MCF 10A (cell line): ENCODE measurements at regions not wholly inside any gene's neighbourhood (a gene's known extent, or its start where the extent isn't known, plus 50 kb on each side); places are given as distances from the start of the nearest gene placed in this dataset.

Experiments
- BruUV-seq: library from RNA; stranded (reverse); fragments of 400-500 nt; replicated peaks from 2 replicates; lab custom pipeline; 2021; lab: Mats Ljungman, UMichigan
- CTCF ChIA-PET: fragments of 300-600 bp; sonication (Branson Sonifier 250); formaldehyde crosslinking; extraction: SDS; loops from one replicate; lab custom pipeline; 2021; ENCODE audit warnings: antibody characterized with exemption, inconsistent platforms; lab: Yijun Ruan, JAX
- POLR2A ChIA-PET: fragments of 300-600, 350-650 bp; sonication (Branson Sonifier 250); formaldehyde crosslinking; extraction: SDS; loops from one replicate; lab custom pipeline; 2020; ENCODE audit warnings: antibody characterized with exemption, inconsistent platforms; lab: Yijun Ruan, JAX
- DNase-seq: peaks from one replicate; pipeline ENCODE4 v3.0.0-alpha.2; 2018; ENCODE audit not compliant: unreplicated experiment
- H3K27ac Mint-ChIP-seq: one replicate; pipeline ENCODE4 v1.8.0; 2022; ENCODE audit warnings: mild to moderate bottlenecking, low read depth, mixed read lengths; ENCODE audit not compliant: unreplicated experiment
- H3K27me3 Mint-ChIP-seq: one replicate; pipeline ENCODE4 v1.8.0; 2022; ENCODE audit warnings: mixed read lengths; ENCODE audit not compliant: insufficient read depth, unreplicated experiment
- H3K36me3 Mint-ChIP-seq: one replicate; pipeline ENCODE4 v1.8.0; 2022; ENCODE audit warnings: mild to moderate bottlenecking, moderate library complexity, mixed read lengths; ENCODE audit not compliant: insufficient read depth, unreplicated experiment
- H3K4me1 Mint-ChIP-seq: one replicate; pipeline ENCODE4 v1.8.0; 2022; ENCODE audit warnings: mixed read lengths; ENCODE audit not compliant: insufficient read depth, unreplicated experiment
- H3K4me3 Mint-ChIP-seq: one replicate; pipeline ENCODE4 v1.8.0; 2022; ENCODE audit warnings: mild to moderate bottlenecking, moderate library complexity, mixed read lengths; ENCODE audit not compliant: unreplicated experiment
- H3K9me3 Mint-ChIP-seq: one replicate; pipeline ENCODE4 v1.8.0; 2022; ENCODE audit warnings: mixed read lengths; ENCODE audit not compliant: unreplicated experiment
- intact Hi-C: fragments of 100-400 bp; cut with micrococcal nuclease; formaldehyde crosslinking; loops from 2 replicates; pipeline ENCODE4 v1.14.1; 2022
- TF ChIP-seq, protein P1 (sequence below): fragments of 200-600 bp; IDR thresholded peaks from one replicate; pipeline ENCODE4 v1.8.0; 2022; ENCODE audit warnings: antibody characterized with exemption, mild to moderate bottlenecking; ENCODE audit not compliant: unreplicated experiment

DNA sequence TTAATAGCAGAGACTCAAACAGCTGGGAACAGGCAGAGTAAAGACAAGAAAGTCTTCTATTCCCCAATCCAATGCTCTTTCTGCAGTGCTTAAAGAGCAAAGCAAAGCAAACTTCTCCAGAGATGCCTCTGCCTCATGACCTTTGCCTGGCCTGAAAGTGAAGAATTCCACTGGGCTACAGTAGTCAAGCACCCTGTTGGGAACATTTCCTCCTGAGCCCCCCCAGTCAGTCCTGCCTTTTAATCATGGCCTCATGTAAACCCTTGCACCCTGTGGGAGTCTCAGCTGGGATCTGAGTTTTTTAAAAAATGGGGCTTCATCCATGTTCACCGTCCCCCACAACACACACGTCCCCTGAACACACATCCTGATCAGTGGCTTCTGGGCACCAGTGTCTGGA lies 62.7 kb upstream of the TSPAN11 start:
- POLR2A ChIA-PET: no interaction called here
- Mint-ChIP-seq H3K4me1 (no peaks in the 10 kb centered on the region), H3K36me3 (no peaks in the 10 kb centered on the region), H3K4me3 (no peak overlapping the region), H3K27ac (no peak overlapping the region), H3K9me3 (peaks cover 6% of the 10 kb centered on the region), H3K27me3 (peaks cover 51% of the 10 kb centered on the region)
- no peak for DNase-seq
- intact Hi-C loops: no loop called here
- CTCF ChIA-PET: interaction anchor here (0.6 to 1.9 kb wide), 2 partner anchors 17 to 19 kb away, joined by 4 to 6 read pairs; no protein-coding TSS in a partner anchor
- no TSS peak for BruUV-seq
- TF ChIP-seq, protein P1, sequence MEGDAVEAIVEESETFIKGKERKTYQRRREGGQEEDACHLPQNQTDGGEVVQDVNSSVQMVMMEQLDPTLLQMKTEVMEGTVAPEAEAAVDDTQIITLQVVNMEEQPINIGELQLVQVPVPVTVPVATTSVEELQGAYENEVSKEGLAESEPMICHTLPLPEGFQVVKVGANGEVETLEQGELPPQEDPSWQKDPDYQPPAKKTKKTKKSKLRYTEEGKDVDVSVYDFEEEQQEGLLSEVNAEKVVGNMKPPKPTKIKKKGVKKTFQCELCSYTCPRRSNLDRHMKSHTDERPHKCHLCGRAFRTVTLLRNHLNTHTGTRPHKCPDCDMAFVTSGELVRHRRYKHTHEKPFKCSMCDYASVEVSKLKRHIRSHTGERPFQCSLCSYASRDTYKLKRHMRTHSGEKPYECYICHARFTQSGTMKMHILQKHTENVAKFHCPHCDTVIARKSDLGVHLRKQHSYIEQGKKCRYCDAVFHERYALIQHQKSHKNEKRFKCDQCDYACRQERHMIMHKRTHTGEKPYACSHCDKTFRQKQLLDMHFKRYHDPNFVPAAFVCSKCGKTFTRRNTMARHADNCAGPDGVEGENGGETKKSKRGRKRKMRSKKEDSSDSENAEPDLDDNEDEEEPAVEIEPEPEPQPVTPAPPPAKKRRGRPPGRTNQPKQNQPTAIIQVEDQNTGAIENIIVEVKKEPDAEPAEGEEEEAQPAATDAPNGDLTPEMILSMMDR: no peak

DNA sequence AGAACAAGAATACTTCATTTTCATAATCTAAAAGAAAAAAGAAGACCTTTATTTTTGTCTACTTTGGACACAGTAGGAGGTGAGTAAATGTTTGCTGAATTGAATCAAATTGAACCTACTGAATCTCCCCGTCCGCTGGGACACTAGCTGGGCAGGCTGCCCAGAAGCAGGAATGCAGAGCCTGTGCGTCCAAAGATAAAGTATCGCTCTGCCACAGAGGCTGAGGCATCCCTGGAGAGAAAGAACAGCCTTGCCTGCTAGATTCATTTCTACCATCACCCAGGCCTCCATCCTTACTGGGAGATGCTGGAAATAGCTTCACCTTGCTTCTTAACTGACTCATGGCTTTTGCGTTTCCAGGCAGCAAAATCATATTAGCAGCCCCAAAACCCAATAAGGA lies 64.1 kb upstream of the TSPAN11 start:
- POLR2A ChIA-PET: no interaction called here
- Mint-ChIP-seq H3K27ac (no peak overlapping the region), H3K4me3 (no peak overlapping the region), H3K4me1 (no peaks in the 10 kb centered on the region), H3K27me3 (peaks cover 60% of the 10 kb centered on the region), H3K36me3 (no peaks in the 10 kb centered on the region), H3K9me3 (peaks cover 6% of the 10 kb centered on the region)
- CTCF ChIA-PET: interaction anchor here (0.6 to 1.5 kb wide), 4 partner anchors 13 to 1006 kb away, joined by 3 read pairs; no protein-coding TSS in a partner anchor
- no TSS peak for BruUV-seq
- intact Hi-C loops: no loop called here
- DNase-seq: no peak
- TF ChIP-seq, protein P1: no peak

DNA sequence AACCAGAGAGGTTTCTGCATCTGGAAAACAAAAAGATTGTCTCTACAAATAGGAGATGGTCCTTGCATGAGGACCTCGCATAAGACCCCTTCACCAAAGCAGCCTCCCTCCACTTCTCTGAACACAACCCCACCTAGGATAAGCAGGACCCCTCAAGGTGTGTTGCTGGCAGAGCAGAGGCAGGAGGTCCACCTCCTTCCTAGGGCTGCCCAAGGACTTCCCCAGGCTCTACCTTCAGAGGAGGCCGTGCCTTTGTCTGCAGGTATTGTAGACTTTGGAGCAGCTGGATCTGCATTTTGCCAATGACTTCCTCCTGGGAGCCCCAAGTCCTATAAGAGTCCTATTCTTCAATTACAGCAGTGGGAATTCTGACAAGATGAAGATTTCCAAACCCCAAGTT lies 67.3 kb upstream of the TSPAN11 start:
- Mint-ChIP-seq H3K4me1 (no peaks in the 10 kb centered on the region), H3K9me3 (no peaks in the 10 kb centered on the region), H3K27me3 (peaks cover 51% of the 10 kb centered on the region), H3K36me3 (no peaks in the 10 kb centered on the region), H3K4me3 (no peak overlapping the region), H3K27ac (no peak overlapping the region)
- BruUV-seq: no TSS peak
- TF ChIP-seq, protein P1: no peak
- intact Hi-C loops: no loop called here
- ChIA-PET POLR2A (no interaction called here), CTCF (interaction anchor here (0.5 to 0.8 kb wide), 3 partner anchors 77 to 127 kb away, joined by 3 to 8 read pairs (median 5); no protein-coding TSS in a partner anchor)
- DNase-seq: no peak

DNA sequence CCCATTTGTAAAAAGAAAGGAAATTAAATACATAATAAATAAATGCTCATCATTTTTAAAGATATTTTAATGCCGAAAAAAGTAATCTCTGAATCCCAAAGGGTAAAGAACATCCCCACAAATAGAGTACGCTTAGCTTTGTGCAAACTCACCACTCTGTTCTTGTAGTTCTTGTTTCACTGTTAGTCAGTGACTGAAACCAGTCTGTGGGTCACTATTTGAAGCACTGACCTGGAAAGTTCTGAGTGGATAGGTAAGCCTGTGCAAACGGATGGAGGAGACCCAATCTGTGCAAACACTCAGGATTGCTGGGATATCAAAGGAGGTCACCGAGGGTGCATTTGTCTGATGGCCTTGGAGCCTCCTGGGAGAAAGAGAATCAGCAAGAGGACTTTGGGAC lies 68.1 kb upstream of the TSPAN11 start:
- Mint-ChIP-seq H3K27me3 (peaks cover 43% of the 10 kb centered on the region), H3K9me3 (no peaks in the 10 kb centered on the region), H3K27ac (no peak overlapping the region), H3K4me3 (no peak overlapping the region), H3K36me3 (no peaks in the 10 kb centered on the region), H3K4me1 (no peaks in the 10 kb centered on the region)
- ChIA-PET POLR2A (no interaction called here), CTCF (no interaction called here)
- TF ChIP-seq, protein P1: no peak
- no peak for DNase-seq
- intact Hi-C loops: no loop called here
- BruUV-seq: no TSS peak
